Gastroesophageal sphincter (tissue), 3 donors: ENCODE measurements at regions not wholly inside any gene's neighbourhood (a gene's known extent, or its start where the extent isn't known, plus 50 kb on each side); places are given as distances from the start of the nearest gene placed in this dataset.

Experiments used
- POLR2A ChIP-seq, 2 donors: fragments of 450-650 bp; IDR thresholded peaks; one replicate each; pipeline ENCODE4 v1.6.1; 2017; ENCODE audit warnings: antibody characterized with exemption in 2 of 2, mild to moderate bottlenecking in 2 of 2, moderate library complexity in 1 of 2
- TF ChIP-seq, protein P1 (sequence below), 4 experiments: fragments of 200-600 bp in 2 of 4; fragments of 450-650 bp in 2 of 4; sonication (generic) in 1 of 4; IDR thresholded peaks; one replicate each; pipeline ENCODE4 v1.5.1; 2017 to 2019; ENCODE audit warnings: antibody characterized with exemption in 4 of 4, mild to moderate bottlenecking in 2 of 4, moderate library complexity in 2 of 4

DNA sequence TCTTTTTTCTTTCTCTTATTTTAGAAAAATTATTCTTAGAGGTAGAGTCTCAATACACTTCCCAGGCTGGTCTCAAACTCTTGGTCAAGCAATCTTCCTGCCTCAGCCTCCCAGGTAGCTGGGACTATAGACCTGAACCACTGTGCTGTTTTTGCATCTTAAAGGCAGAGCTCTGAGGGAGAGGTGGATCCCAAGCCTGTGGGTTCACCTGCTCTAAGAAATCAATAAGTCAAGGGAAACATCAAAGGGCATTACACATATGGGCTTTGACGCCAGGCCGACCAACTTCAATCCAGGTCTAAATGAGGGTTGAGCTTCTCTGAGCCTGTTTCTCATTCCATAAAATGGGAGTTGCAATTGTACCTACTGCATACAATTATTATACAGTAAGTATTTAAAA, 223.9 kb downstream of the LY86 start:
- TF ChIP-seq, protein P1, sequence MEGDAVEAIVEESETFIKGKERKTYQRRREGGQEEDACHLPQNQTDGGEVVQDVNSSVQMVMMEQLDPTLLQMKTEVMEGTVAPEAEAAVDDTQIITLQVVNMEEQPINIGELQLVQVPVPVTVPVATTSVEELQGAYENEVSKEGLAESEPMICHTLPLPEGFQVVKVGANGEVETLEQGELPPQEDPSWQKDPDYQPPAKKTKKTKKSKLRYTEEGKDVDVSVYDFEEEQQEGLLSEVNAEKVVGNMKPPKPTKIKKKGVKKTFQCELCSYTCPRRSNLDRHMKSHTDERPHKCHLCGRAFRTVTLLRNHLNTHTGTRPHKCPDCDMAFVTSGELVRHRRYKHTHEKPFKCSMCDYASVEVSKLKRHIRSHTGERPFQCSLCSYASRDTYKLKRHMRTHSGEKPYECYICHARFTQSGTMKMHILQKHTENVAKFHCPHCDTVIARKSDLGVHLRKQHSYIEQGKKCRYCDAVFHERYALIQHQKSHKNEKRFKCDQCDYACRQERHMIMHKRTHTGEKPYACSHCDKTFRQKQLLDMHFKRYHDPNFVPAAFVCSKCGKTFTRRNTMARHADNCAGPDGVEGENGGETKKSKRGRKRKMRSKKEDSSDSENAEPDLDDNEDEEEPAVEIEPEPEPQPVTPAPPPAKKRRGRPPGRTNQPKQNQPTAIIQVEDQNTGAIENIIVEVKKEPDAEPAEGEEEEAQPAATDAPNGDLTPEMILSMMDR (IDR thresholded peaks at IDR 0.05): no peak
- no peak for TF ChIP-seq POLR2A (IDR thresholded peaks at IDR 0.05)
